ENCODE measurements at regions not wholly inside any gene's neighbourhood (a gene's known extent, or its start where the extent isn't known, plus 50 kb on each side); places are given as distances from the start of the nearest gene placed in this dataset.
"Not testable (repeated sequence)": the region's sequence is repeated elsewhere in the genome, so short reads cannot be mapped to it uniquely, and the experiment has no call there.

- TF ChIP-seq CTCF, POLR2A, EP300, POLR2AphosphoS5 (IDR thresholded peaks at IDR 0.05): not testable (repeated sequence)
Measured at GRCh38 chr9:118695249-118695648, 674.0 kb downstream of the BRINP1 start.

All from upper lobe of left lung (tissue), 4 donors.